ENCODE measurements at regions not wholly inside any gene's neighbourhood (a gene's known extent, or its start where the extent isn't known, plus 50 kb on each side); places are given as distances from the start of the nearest gene placed in this dataset.

GRCh38 chr20:11454966-11455799 is 462.5 kb upstream of the BTBD3 start (continued):
- no peak for TF ChIP-seq CHD2 (IDR thresholded peaks at IDR 0.05; ENCODE audit: borderline replicate concordance, low read depth, low read length)
- TF ChIP-seq SUPT20H (IDR thresholded peaks at IDR 0.05; ENCODE audit: borderline replicate concordance, control insufficient read depth, low read depth, low read length): no peak
- peak; percentile 72; the same call in 1 of the 2 replicates for TF ChIP-seq JUND (IDR thresholded peaks at IDR 0.05; ENCODE audit: low read depth, low read length)
- TF ChIP-seq RELB (IDR thresholded peaks at IDR 0.05; ENCODE audit: low read depth): peak; percentile 56; the same call in 1 of the 2 replicates
- no peak for TF ChIP-seq BCLAF1 (IDR thresholded peaks at IDR 0.05)
- TF ChIP-seq MEF2B (IDR thresholded peaks at IDR 0.05; ENCODE audit: partially characterized antibody, poor library complexity, severe bottlenecking): peak; percentile 96
- TF ChIP-seq YBX1 (IDR thresholded peaks at IDR 0.05): no peak
- TF ChIP-seq CHD4 (IDR thresholded peaks at IDR 0.05): no peak
- TF ChIP-seq EP300 (IDR thresholded peaks at IDR 0.05; ENCODE audit: borderline replicate concordance in 1 of 2, control insufficient read depth in 1 of 2, low read depth in 2 of 2, low read length in 2 of 2): peak in 1 of 2 experiments; percentile 62; a peak in 1 of 4 replicates
- TF ChIP-seq HDAC2 (IDR thresholded peaks at IDR 0.05): no peak
- peak; percentile 83; the same call in 1 of the 2 replicates for TF ChIP-seq ZBTB40 (IDR thresholded peaks at IDR 0.05; ENCODE audit: borderline replicate concordance)
- TF ChIP-seq IRF3 (IDR thresholded peaks at IDR 0.05): no peak
- TF ChIP-seq NFXL1 (IDR thresholded peaks at IDR 0.05; ENCODE audit: borderline replicate concordance): no peak
- TF ChIP-seq HDAC6 (IDR thresholded peaks at IDR 0.05; ENCODE audit: unreplicated experiment): no peak
- TF ChIP-seq RUNX3 (IDR thresholded peaks at IDR 0.05; ENCODE audit: low read length): peak; percentile 27; the same call in 1 of the 2 replicates

All from GM12878 (cell line).